K562 (cell line): ENCODE measurements at regions not wholly inside any gene's neighbourhood (a gene's known extent, or its start where the extent isn't known, plus 50 kb on each side); places are given as distances from the start of the nearest gene placed in this dataset.

Experiments
- ATAC-seq: fragments of 200-7000 bp; cut with Tn5 transposase; 3 replicates; pipeline ENCODE4 v1.9.1; 2020; ENCODE audit warnings: moderate library complexity
- BruUV-seq: library from RNA; stranded (reverse); fragments of 400-500 nt; replicated peaks from 2 replicates; lab custom pipeline; 2021; lab: Mats Ljungman, UMichigan
- CTCF ChIA-PET: fragments of 300-600 bp; formaldehyde crosslinking; extraction: SDS; loops from one replicate; lab custom pipeline; 2021; ENCODE audit warnings: low intra/inter-chr PET ratio; lab: Yijun Ruan, JAX
- POLR2A ChIA-PET: fragments of 300-600, 350-650 bp; sonication (Branson Sonifier 250); formaldehyde crosslinking; extraction: SDS; loops from one replicate; lab custom pipeline; 2021; ENCODE audit warnings: antibody characterized with exemption, inconsistent platforms; lab: Yijun Ruan, JAX
- DNase-seq, 4 experiments: peaks; one replicate each; pipeline versions ENCODE4 v3.0.0 to v3.0.0-alpha.2; 2011 to 2018; ENCODE audit warnings: low spot score in 3 of 4, mixed read lengths in 3 of 4; ENCODE audit errors: extremely low read depth in 1 of 4
- FAIRE-seq: peaks from 2 replicates; lab custom pipeline; 2011; peaks lifted over from hg19 to GRCh38; lab: Jason Lieb, UNC
- H2AFZ ChIP-seq: 2 replicates; pipeline ENCODE4 v1.6.0; 2011; ENCODE audit warnings: low read depth, low read length, control low read depth, inconsistent platforms
- H3K27ac ChIP-seq: fragments of 200-600 bp; 3 replicates; pipeline ENCODE4 v1.8.0; 2011; ENCODE audit warnings: low read depth, mild to moderate bottlenecking, control low read depth, inconsistent platforms, low read length, moderate library complexity, mixed read lengths; ENCODE audit errors: extremely low read depth
- H3K27me3 ChIP-seq, 2 experiments: fragments of 300-600 bp in 1 of 2; 2 replicates in 1 of 2; 3 replicates in 1 of 2; pipeline versions ENCODE4 v1.6.0 to v1.8.0; 2011; ENCODE audit warnings: inconsistent platforms in 2 of 2, low read length in 2 of 2, mild to moderate bottlenecking in 1 of 2, mixed read lengths in 1 of 2, moderate library complexity in 1 of 2; ENCODE audit not compliant: control insufficient read depth in 2 of 2, insufficient read depth in 2 of 2
- H3K36me3 ChIP-seq: fragments of 300-600 bp; 3 replicates; pipeline ENCODE4 v1.8.0; 2011; ENCODE audit warnings: mild to moderate bottlenecking, low read length, inconsistent platforms; ENCODE audit not compliant: control insufficient read depth, insufficient read depth
- H3K4me1 ChIP-seq, 2 experiments: fragments of 200-600 bp in 1 of 2; replicated peaks in 1 of 2; 2 replicates in 1 of 2; 3 replicates in 1 of 2; pipeline versions ENCODE4 v1.5.1 to v1.8.0; 2011; ENCODE audit warnings: inconsistent platforms in 2 of 2, low read length in 2 of 2, mild to moderate bottlenecking in 1 of 2, mixed read lengths in 1 of 2, moderate library complexity in 1 of 2; ENCODE audit not compliant: control insufficient read depth in 2 of 2, insufficient read depth in 2 of 2
- H3K4me2 ChIP-seq: 2 replicates; pipeline ENCODE4 v1.6.1; 2011; ENCODE audit warnings: low read length, control low read depth, inconsistent platforms, mixed read lengths; ENCODE audit not compliant: insufficient read depth
- H3K4me3 ChIP-seq: fragments of 200-600 bp; sonication (generic), shearing (Covaris generic); 2 replicates; pipeline ENCODE4 v1.5.1; 2016; ENCODE audit warnings: control low read depth, inconsistent platforms
- H3K79me2 ChIP-seq: fragments of 200-600 bp; 3 replicates; pipeline ENCODE4 v1.8.0; 2011; ENCODE audit warnings: low read length, inconsistent platforms; ENCODE audit not compliant: control insufficient read depth, insufficient read depth
- H3K9ac ChIP-seq, 2 experiments: 2 replicates each; pipeline versions ENCODE4 v1.6.0 to v1.6.1; 2011; ENCODE audit warnings: low read depth in 2 of 2, low read length in 2 of 2, control low read depth in 1 of 2, inconsistent platforms in 1 of 2, mild to moderate bottlenecking in 1 of 2, mixed read lengths in 1 of 2; ENCODE audit not compliant: insufficient read depth in 1 of 2
- H3K9me1 ChIP-seq: one replicate; pipeline ENCODE4 v1.6.0; 2011; ENCODE audit warnings: inconsistent platforms, mild to moderate bottlenecking, low read length, moderate library complexity; ENCODE audit not compliant: control insufficient read depth, insufficient read depth
- H3K9me3 ChIP-seq: replicated peaks from 2 replicates; pipeline ENCODE4 v1.5.1; 2011; ENCODE audit warnings: low read depth, low read length, inconsistent platforms; ENCODE audit not compliant: control insufficient read depth, insufficient read depth
- H4K20me1 ChIP-seq: replicated peaks from 2 replicates; pipeline ENCODE4 v1.6.1; 2011; ENCODE audit warnings: low read length, inconsistent platforms, mixed read lengths; ENCODE audit not compliant: control insufficient read depth, insufficient read depth
- YBX1 ChIP-seq: fragments of 450-650 bp; IDR thresholded peaks from 2 replicates; pipeline ENCODE4 v1.7.1; 2016; ENCODE audit warnings: mild to moderate bottlenecking
- WGBS: fragments of 100-300 bp; shearing (Covaris generic); methylation state at CpG from one replicate; pipeline ENCODE4 v1.1.6; 2016; ENCODE audit warnings: low coverage, mixed read lengths; ENCODE audit not compliant: insufficient coverage; ENCODE audit errors: missing lambda C conversion rate; 5-methylcytosine and 5-hydroxymethylcytosine counted together
- in situ Hi-C: fragments of 300-500 bp; cut with MboI; formaldehyde crosslinking; loops from 4 replicates; pipeline ENCODE4 v1.15.0; 2018; ENCODE audit warnings: inconsistent platforms, mixed read lengths
- intact Hi-C: fragments of 100-400 bp; cut with micrococcal nuclease; formaldehyde crosslinking; loops from 2 replicates; pipeline ENCODE4 v1.14.2; 2022
- TF ChIP-seq, protein P1 (sequence below): fragments of 450-650 bp; IDR thresholded peaks from 2 replicates; pipeline ENCODE4 v1.6.1; 2018; ENCODE audit not compliant: partially characterized antibody

DNA sequence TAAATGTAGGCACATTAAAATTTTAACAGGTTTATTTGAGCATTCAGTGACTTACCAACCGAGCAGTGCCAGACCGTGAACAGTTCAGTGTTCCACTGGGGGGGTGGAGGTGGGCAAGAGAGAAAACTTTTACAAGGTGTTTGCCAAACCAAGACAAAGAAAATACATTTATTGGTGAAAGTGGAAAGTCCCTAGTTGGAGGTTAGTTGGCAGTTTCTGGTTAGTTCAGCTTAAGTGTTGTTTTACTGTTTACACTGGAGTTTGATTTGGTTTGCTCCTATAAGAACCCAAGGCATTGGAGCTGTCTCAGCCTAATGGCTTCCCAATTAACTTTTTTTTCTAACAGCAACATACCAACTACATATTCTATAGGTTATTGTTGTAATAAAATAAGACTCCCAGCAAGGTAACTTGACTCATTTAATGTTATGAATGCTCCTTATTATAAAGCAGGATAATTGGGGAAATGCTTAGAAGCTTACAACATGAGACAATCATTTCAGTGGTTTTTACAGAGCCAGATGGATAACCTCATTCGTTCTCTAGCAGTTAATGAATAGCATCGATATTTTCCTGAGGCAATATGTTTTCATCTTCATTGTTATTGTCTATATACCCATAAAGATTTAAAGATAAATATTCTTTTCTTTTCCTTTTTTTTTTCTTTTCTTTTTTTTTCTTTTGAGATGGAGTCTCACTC is 115.8 kb downstream of the ETNK1 start:
- no peaks in the 10 kb centered on the region for H3K79me2 ChIP-seq
- H3K4me1 ChIP-seq = no peaks in the 10 kb centered on the region
- POLR2A ChIA-PET = interaction anchor here (0.6 kb wide), 1 partner anchor 283 kb away, joined by 3 read pairs; no protein-coding TSS in a partner anchor
- DNase-seq = no peak
- no peaks in the 10 kb centered on the region for H4K20me1 ChIP-seq
- 0% methylated on average over 4 of the region's 4 CpGs for WGBS
- FAIRE-seq = no peak
- no TSS peak for BruUV-seq
- intact Hi-C loops = no loop called here
- no peaks in the 10 kb centered on the region for H3K9me1 ChIP-seq
- TF ChIP-seq, protein P1, sequence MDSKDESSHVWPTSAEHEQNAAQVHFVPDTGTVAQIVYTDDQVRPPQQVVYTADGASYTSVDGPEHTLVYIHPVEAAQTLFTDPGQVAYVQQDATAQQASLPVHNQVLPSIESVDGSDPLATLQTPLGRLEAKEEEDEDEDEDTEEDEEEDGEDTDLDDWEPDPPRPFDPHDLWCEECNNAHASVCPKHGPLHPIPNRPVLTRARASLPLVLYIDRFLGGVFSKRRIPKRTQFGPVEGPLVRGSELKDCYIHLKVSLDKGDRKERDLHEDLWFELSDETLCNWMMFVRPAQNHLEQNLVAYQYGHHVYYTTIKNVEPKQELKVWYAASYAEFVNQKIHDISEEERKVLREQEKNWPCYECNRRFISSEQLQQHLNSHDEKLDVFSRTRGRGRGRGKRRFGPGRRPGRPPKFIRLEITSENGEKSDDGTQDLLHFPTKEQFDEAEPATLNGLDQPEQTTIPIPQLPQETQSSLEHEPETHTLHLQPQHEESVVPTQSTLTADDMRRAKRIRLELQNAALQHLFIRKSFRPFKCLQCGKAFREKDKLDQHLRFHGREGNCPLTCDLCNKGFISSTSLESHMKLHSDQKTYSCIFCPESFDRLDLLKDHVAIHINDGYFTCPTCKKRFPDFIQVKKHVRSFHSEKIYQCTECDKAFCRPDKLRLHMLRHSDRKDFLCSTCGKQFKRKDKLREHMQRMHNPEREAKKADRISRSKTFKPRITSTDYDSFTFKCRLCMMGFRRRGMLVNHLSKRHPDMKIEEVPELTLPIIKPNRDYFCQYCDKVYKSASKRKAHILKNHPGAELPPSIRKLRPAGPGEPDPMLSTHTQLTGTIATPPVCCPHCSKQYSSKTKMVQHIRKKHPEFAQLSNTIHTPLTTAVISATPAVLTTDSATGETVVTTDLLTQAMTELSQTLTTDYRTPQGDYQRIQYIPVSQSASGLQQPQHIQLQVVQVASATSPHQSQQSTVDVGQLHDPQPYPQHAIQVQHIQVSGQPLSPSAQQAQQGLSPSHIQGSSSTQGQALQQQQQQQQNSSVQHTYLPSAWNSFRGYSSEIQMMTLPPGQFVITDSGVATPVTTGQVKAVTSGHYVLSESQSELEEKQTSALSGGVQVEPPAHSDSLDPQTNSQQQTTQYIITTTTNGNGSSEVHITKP = peak; percentile 23
- TF ChIP-seq YBX1 = no peak
- H3K9me3 ChIP-seq = no peaks in the 10 kb centered on the region
- H3K9ac ChIP-seq = no peak overlapping the region
- H3K4me3 ChIP-seq = no peak overlapping the region
- no peaks in the 10 kb centered on the region for H3K36me3 ChIP-seq
- H3K27me3 ChIP-seq = peaks cover 5 to 15% of the 10 kb centered on the region in 2 experiments; a peak in 2 of 5 replicates
- no peak for ATAC-seq
- no peak overlapping the region for H2AFZ ChIP-seq
- CTCF ChIA-PET = no interaction called here
- H3K27ac ChIP-seq = no peak overlapping the region
- in situ Hi-C loops = no loop called here
- no peak overlapping the region for H3K4me2 ChIP-seq
